ENCODE measurements at regions not wholly inside any gene's neighbourhood (a gene's known extent, or its start where the extent isn't known, plus 50 kb on each side); places are given as distances from the start of the nearest gene placed in this dataset.

GRCh38 chr18:71666481-71666880 lies 877.7 kb downstream of the CBLN2 start:
- Histone ChIP-seq H3K4me3 (no peak overlapping the region), H3K27ac (no peak overlapping the region)

DNA sequence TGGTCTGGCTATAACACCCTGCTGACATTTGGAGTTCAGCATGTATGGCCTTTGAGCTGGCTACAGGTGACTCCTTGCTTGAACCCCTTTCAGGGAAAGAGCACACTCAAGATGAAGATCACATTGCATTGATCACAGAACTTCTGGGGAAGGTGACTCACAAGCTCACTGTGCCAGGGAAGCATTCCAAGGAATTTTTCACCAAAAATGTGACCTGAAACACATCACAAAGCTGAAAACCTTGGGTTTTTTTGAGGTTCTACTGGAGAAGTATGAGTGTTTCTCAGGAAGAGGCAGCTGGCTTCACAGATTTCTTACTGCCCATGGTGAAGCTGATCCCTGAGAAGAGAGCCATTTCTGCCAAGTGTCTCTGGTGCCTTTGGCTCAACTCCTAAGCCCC lies 879.0 kb downstream of the CBLN2 start:
- no peak overlapping the region for H3K27ac ChIP-seq

DNA sequence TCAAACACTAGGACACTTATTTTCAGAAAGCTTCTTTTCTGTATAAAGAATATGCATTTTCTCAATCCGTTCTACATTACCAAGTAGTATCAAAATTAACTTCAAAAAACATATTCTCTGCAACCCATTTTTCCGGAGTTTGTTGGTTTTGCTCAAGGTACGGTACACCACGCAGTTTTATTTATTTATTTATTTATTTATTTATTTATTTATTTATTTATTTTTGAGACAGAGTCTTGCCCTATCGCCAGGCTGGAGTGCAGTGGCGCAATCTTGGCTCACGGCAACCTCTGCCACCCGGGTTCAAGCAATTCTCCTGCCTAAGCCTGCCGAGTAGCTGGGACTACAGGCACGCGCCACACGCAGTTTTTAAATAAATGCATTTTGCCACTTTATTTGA lies 900.3 kb downstream of the CBLN2 start:
- H3K4me3 ChIP-seq, result no peak overlapping the region
- no peak overlapping the region for H3K27ac ChIP-seq

More for the DNA sequence above, 879.0 kb downstream of the CBLN2 start:
- H3K4me3 ChIP-seq, result no peak overlapping the region

DNA sequence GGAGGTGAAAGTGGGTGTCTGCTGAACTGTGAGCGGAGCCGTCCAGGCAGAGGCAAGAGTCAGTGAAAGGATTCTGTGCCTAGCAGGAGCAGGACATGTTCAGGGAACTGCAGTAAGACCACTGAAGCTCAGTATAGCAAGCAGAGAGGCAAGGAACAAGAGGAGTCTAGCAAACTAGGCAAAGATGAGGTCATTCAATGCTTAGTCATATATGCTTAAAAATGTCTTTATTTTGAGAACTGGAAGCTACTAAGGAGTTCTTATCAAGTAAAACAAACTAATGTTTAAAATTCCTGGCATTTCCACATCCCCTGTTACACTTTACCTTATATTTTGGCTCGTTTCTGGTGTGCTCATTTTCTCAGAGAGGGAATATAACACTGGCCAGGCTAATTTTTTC lies 913.4 kb downstream of the CBLN2 start:
- Histone ChIP-seq H3K4me3 (no peak overlapping the region), H3K27ac (no peak overlapping the region)

GRCh38 chr18:71625556-71626090 lies 918.5 kb downstream of the CBLN2 start:
- Histone ChIP-seq H3K27ac (no peak overlapping the region), H3K4me3 (no peak overlapping the region)

- no peak overlapping the region for H3K4me3 ChIP-seq
- H3K27ac ChIP-seq, result no peak overlapping the region
Observed at GRCh38 chr18:71598374-71598773, 945.8 kb downstream of the CBLN2 start.

DNA sequence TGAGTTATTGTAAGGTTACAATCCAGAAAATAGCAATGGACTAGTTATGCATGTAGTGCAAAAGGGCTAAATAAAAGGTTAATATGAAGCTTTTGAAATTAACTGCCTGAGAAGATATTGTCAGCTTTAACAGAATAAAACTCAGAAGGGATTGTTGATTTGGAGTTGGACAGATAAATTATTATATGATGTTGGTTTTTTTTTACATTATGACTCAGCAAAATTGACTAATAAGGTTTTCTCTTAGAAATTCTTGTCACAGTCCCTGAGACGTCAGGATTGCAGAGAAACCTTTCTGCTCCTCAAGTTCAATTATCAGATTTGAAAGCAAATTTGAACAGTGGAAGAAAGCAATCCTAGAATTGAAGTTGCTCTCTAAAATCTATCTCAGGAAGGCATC lies 946.9 kb downstream of the CBLN2 start:
- Histone ChIP-seq H3K4me3 (no peak overlapping the region), H3K27ac (no peak overlapping the region)

GRCh38 chr18:71583252-71583651 lies 960.9 kb downstream of the CBLN2 start:
- H3K27ac ChIP-seq, result no peak overlapping the region
- no peak overlapping the region for H3K4me3 ChIP-seq

- Histone ChIP-seq H3K4me3 (no peak overlapping the region), H3K27ac (no peak overlapping the region)
Observed at GRCh38 chr18:71554686-71555085, 989.5 kb downstream of the CBLN2 start.

GRCh38 chr18:71541643-71542042 lies 1002.5 kb downstream of the CBLN2 start:
- no peak overlapping the region for H3K27ac ChIP-seq
- H3K4me3 ChIP-seq, result no peak overlapping the region

DNA sequence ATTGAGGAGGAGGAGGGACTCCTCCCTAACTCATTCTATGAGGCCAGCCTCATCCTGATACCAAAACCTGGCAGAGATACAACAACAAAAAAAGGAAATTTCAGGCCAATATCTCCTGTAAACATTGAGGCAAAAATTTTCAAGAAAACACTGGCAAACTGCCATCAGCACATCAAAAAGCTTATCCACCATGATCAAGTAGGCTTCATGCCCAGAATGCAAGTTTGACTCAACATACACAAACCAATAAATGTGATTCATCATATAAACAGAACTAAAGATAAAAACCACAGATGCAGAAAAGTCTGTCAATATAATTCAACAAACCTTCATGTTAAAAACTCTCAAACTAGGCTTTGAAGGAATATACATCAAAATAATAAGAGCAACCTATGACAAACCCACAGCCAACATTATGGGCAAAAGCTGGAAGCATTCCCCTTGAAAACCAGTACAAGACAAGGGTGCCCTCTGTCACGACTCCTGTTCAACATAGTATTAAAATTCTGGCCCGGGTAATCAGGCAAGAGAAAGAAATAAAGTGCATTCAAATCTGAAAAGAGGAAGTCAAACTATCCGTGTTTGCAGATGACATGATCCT lies 1014.3 kb downstream of the CBLN2 start:
- H3K4me3 ChIP-seq, result no peak overlapping the region

GRCh38 chr18:71523483-71524435 lies 1020.4 kb downstream of the CBLN2 start:
- H3K4me3 ChIP-seq, result no peak overlapping the region
- no peak overlapping the region for H3K27ac ChIP-seq

More for the DNA sequence above, 1014.3 kb downstream of the CBLN2 start:
- no peak overlapping the region for H3K27ac ChIP-seq

- H3K27ac ChIP-seq, result no peak overlapping the region
- no peak overlapping the region for H3K4me3 ChIP-seq
Observed at GRCh38 chr18:71505526-71505925, 1038.6 kb downstream of the CBLN2 start.

DNA sequence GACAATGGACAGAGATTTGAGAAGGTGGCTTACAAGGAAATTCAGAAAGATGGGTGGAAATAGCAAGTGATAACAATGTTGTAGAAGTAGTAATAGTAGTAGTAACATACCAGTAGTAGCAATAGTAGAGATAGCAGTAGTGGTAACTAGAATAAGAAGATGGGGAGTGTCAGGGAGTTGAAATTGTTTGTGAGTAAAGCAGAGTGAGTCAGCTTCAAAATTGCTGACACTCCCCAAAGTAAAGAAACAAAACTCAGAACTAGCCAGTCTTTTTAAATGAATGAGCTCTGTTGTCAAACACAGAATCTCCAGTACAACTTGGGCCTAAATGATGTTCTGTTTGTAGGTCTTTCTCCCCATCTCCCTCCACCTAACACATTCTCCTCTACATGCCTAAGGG lies 1040.9 kb downstream of the CBLN2 start:
- Histone ChIP-seq H3K27ac (no peak overlapping the region), H3K4me3 (no peak overlapping the region)

DNA sequence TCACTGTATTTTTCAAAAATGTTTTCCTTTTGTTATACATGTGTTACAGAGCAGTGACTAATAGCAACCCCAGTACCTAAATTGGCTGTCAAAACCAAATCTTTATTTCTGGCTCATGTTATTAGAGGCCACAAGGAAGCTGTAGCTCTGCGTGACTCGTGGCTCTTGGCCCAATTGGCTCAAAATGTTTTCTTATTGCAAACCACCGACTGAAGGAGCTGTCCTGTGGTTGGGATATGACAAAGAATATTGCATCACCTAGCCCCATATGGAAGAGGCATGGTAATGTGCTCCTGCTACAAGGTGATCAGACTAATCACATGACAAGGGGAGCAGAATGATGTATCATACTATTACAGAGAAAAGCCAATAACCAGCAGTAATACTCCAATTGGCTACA lies 1058.5 kb downstream of the CBLN2 start:
- no peak overlapping the region for H3K27ac ChIP-seq
- H3K4me3 ChIP-seq, result no peak overlapping the region

DNA sequence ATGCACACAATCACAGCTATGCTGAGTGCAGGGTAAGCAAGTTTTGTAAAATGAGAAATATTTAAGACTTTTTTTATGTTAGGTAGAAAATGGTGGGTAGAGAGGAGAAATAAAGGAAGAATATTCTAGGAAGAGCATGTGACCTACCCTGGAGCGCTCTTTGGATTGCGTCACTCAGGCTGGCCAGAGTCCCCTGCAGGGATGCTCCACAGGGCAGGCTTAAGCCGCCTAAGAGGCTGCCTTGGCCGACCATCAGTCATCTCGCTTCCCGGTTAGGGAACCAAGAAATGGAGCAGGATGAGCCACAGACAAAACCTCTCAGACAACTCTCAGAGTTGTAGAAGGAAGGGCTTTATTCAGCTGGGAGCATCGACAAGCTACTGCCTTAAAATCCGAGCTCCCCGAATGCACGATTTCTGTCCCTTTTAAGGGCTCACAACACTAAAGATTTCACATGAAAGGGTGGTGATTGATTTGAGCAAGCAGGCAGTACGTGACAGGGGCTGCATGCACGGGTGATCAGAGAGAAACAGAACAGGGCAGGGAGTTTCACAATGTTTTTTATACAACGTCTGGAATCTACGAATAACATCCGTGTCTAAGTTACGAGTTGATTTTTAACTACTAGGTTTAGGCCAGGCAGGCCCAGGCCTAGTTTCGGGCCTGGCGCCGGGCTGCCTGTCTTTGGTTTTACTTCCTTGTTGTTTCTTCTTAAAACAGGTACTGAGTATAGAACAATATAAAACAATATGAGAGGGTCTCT lies 1072.0 kb downstream of the CBLN2 start:
- H3K27ac ChIP-seq, result no peak overlapping the region
- no peak overlapping the region for H3K4me3 ChIP-seq

GRCh38 chr18:71456206-71456605 lies 1087.9 kb downstream of the CBLN2 start:
- H3K4me3 ChIP-seq, result no peak overlapping the region
- no peak overlapping the region for H3K27ac ChIP-seq

DNA sequence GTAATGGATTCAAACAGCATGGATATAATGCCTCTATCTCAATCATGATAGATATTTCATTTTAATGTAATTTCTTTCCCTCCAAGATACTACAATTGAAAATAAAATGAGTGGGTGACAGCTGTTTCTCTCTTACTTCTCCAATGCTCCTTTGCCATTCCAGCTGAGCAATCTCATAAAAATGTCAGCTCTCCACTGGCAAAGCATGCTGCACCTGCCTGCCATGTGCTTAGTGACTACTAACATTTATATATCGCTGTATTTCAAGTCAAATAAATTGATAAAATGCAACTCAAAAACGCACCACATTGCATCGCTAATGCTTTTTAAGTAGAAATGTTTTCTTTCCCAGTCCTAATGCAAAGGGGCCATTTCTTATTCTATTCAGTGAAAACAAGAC lies 1093.9 kb downstream of the CBLN2 start:
- no peak overlapping the region for H3K4me3 ChIP-seq
- no peak overlapping the region for H3K27ac ChIP-seq

DNA sequence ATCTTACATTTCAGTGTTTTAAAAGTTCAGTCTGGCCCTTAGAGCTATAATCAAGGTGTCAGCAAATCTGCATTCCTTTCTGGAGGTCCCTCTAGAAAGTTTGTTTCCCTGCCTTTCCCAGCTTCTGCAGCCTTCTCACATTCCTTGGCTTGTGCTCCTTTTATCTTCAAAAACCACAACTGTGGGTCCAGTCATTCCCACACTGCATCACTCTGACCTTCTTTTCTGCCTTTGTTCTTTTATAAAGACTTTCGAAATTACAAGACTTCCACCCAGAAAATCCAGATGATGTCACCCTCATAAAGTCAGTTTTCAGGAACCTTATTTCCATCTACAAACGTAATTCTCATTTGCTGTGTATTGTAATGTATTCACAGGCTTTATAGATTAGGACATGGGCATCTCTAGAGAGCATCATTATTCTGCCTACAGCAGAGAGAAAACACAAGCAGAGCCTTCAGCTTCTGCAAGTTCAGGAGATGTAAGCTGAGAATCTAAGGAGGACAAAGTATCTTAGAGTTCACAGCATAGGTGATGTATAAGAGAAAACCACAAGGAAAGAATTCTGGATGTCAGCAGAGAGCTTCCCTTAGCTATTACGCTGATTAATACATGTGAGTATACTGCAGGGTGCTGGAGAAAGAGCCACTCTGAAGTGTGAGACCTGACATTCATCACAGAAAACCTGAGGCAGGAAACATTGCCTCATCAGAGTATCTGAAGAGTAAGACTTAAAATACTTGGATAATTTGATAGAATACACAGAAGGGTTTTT lies 1100.2 kb downstream of the CBLN2 start:
- Histone ChIP-seq H3K4me3 (no peak overlapping the region), H3K27ac (no peak overlapping the region)

- H3K27ac ChIP-seq, result no peak overlapping the region
Observed at GRCh38 chr18:71442731-71443141, 1101.4 kb downstream of the CBLN2 start.

More at GRCh38 chr18:71442731-71443141, 1101.4 kb downstream of the CBLN2 start:
- H3K4me3 ChIP-seq, result no peak overlapping the region

All from skin epidermis (tissue), 12 donors.